D721Med (cell line): ENCODE measurements at regions not wholly inside any gene's neighbourhood (a gene's known extent, or its start where the extent isn't known, plus 50 kb on each side); places are given as distances from the start of the nearest gene placed in this dataset.
"Not testable (repeated sequence)": the region's sequence is repeated elsewhere in the genome, so short reads cannot be mapped to it uniquely, and the experiment has no call there.

Source experiments
- DNase-seq: peaks from one replicate; pipeline ENCODE4 v3.0.0; 2011; ENCODE audit warnings: low spot score; ENCODE audit not compliant: insufficient read length
- FAIRE-seq: peaks from 2 replicates; lab custom pipeline; 2011; peaks lifted over from hg19 to GRCh38; lab: Jason Lieb, UNC
- TF ChIP-seq, protein P1 (sequence below): IDR thresholded peaks from 2 replicates; pipeline ENCODE4 v1.5.1; 2012; ENCODE audit warnings: mild to moderate bottlenecking, control low read depth; ENCODE audit not compliant: insufficient read depth; ENCODE audit errors: missing control alignments

- TF ChIP-seq, protein P1, sequence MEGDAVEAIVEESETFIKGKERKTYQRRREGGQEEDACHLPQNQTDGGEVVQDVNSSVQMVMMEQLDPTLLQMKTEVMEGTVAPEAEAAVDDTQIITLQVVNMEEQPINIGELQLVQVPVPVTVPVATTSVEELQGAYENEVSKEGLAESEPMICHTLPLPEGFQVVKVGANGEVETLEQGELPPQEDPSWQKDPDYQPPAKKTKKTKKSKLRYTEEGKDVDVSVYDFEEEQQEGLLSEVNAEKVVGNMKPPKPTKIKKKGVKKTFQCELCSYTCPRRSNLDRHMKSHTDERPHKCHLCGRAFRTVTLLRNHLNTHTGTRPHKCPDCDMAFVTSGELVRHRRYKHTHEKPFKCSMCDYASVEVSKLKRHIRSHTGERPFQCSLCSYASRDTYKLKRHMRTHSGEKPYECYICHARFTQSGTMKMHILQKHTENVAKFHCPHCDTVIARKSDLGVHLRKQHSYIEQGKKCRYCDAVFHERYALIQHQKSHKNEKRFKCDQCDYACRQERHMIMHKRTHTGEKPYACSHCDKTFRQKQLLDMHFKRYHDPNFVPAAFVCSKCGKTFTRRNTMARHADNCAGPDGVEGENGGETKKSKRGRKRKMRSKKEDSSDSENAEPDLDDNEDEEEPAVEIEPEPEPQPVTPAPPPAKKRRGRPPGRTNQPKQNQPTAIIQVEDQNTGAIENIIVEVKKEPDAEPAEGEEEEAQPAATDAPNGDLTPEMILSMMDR, result no peak
- FAIRE-seq (no peak), DNase-seq (no peak)
Observed at GRCh38 chr5:68026092-68026885, 189.3 kb upstream of the PIK3R1 start.

DNA sequence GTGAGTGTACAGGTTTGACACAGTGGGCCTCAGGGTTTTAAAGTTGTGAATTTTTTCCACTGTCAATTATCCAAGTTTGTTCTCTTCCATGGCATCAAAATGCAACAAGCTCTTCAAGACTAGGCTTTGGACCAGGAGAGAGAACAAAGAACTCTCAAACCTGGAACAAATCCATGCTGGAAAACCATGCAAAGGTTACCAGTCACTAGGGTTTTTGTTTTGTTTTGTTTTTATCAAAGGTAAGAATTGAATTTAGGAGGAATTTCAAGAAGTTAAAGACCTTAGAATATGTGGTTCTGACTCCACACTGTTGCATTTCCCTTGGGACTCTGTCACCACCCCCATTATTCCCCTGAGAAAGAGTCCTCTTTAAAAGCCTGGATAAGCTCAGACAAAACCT lies 191.1 kb upstream of the PIK3R1 start:
- no peak for FAIRE-seq
- TF ChIP-seq, protein P1, result no peak
- DNase-seq, result no peak

DNA sequence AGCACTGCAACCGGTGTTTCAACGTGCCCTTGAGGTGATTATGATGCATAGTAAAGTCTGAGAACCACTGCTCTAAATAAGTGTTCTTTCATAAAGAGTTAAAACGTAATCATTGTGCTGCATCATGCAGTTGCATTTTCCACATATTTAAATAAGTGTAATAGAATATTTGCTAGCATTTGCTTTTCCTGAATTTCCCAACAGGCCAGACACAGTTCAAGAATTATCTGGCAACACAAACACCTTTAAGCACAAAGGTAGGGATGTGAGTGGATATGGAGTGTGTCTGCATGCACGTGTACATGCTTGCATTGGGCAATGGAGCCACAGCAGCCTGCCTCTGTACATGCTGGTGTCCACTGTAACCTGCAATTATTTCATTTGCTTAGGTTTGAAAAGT lies 193.6 kb upstream of the PIK3R1 start:
- DNase-seq (no peak), FAIRE-seq (no peak)
- TF ChIP-seq, protein P1, result no peak

GRCh38 chr5:68021227-68021626 lies 194.3 kb upstream of the PIK3R1 start:
- FAIRE-seq (no peak), DNase-seq (no peak)
- TF ChIP-seq, protein P1, result no peak

DNA sequence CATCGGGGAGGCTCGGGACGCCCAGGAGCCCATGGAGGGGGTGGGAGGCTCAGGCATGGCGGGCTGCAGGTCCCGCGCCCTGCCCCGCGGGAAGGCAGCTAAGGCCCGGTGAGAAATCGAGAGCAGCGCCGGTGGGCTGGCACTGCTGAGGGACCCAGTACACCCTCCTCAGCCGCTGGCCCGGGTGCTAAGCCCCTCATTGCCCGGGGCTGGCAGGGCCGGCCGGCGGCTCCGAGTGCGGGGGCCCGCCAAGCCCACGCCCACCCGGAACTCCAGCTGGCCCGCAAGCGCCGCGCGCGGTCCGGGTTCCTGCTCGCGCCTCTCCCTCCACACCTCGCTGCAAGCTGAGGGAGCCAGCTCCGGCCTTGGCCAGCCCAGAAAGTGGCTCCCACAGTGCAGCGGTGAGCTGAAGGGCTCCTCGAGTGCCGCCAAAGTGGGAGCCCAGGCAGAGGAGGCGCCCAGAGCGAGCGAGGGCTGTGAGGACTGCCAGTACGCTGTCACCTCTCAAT lies 195.0 kb upstream of the PIK3R1 start:
- not testable (repeated sequence) for DNase-seq, FAIRE-seq

DNA sequence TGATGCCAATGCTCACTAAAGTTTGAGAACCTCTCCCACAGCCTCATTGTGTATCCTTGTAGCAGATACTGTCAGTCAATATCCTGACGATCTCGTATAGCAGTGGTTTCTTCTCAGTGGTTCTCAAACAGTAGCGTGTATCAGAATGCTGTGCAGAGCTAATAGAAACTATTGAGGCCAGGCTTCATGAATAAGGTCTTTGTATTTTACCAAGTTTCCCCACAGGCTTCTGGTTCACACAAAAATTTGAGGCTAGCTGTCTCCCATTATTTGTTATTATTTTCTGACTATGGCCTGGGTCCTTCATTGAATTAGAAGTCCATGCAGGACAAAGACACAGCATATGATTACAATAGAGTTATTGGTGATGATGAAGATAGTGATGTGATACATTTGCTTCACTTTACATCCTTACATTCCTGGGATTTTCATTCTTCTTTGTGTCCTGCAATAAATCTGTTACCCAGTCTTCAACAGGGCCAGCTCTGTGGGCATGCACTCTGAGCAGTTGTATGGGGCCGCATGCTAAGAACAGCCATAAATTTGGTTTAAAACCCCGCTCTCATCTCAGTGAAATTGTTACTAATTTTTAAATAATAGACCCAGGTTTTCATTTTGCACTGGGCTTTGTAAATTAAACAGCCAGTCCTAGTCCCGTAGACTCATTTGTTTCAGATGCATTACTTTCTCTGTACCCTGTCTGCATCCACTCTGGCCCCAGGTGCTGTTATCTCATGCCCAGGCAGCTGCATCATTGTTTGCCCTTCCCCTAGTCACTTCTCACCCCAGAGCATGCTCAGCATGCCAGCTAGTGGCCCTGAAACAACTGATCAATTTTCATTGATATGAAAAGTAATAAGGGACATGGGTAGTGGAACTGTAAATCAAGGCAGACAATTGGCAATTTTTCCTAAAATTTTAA lies 199.9 kb upstream of the PIK3R1 start:
- TF ChIP-seq, protein P1, result no peak
- FAIRE-seq (no peak), DNase-seq (no peak)

GRCh38 chr5:68012831-68013230 lies 202.7 kb upstream of the PIK3R1 start:
- TF ChIP-seq, protein P1, result no peak
- no peak for FAIRE-seq
- no peak for DNase-seq
